ENCODE measurements at regions not wholly inside any gene's neighbourhood (a gene's known extent, or its start where the extent isn't known, plus 50 kb on each side); places are given as distances from the start of the nearest gene placed in this dataset.

DNA sequence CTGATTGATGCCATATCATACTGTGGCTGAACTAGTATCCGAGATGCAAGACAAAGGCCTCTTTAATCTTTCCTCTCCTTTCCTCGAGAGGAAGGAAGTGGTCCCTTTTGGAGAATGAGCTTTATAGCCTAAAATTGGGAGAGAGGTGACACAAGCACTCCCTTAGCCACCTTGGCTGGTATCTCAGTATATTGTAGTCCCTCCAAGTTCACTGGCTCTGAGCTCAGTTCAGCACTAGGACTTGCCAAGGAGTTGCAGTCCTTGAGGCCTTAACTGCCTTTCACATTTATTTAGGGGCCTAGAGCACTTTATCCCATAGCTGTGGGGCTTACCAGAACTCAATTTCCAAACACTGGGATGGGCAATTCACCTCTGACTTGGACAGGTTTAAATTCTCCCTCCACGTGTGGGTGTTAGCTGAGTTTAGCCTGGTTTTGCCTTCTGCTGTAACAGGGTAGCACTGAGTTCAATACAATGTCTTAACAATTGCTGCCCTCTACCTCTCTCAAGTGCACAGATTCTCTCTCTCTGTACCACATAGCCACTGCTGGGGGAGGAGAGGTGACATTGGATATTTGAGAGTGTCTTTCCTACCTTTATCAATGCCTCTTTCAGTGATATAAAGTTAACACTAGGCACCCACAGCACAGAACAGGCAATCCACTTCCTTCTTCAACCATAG lies 216.4 kb downstream of the TECRL start:
- no peak for TF ChIP-seq POLR2A (IDR thresholded peaks at IDR 0.05; ENCODE audit: low read length)
- no peak for TF ChIP-seq GATA1 (IDR thresholded peaks at IDR 0.05; ENCODE audit: low read depth, low read length)

Measured in erythroblast (primary cell).